Loucy (cell line): ENCODE measurements at regions not wholly inside any gene's neighbourhood (a gene's known extent, or its start where the extent isn't known, plus 50 kb on each side); places are given as distances from the start of the nearest gene placed in this dataset.

Source experiments
- CTCF ChIP-seq: fragments of 200-600 bp; sonication (generic); conservative IDR thresholded peaks from 2 replicates; pipeline ENCODE4 v1.5.1; 2014; ENCODE audit warnings: mild to moderate bottlenecking, antibody characterized with exemption, low read length
- EZH2phosphoT487 ChIP-seq: fragments of 200-600 bp; IDR thresholded peaks from 2 replicates; pipeline ENCODE4 v1.6.1; 2018; ENCODE audit warnings: antibody characterized with exemption, mild to moderate bottlenecking, moderate library complexity, borderline replicate concordance

- TF ChIP-seq CTCF (no peak), EZH2phosphoT487 (no peak)
Observed at GRCh38 chr13:74006666-74007065, 127.5 kb downstream of the KLF12 start.
